ENCODE measurements at regions not wholly inside any gene's neighbourhood (a gene's known extent, or its start where the extent isn't known, plus 50 kb on each side); places are given as distances from the start of the nearest gene placed in this dataset.

DNA sequence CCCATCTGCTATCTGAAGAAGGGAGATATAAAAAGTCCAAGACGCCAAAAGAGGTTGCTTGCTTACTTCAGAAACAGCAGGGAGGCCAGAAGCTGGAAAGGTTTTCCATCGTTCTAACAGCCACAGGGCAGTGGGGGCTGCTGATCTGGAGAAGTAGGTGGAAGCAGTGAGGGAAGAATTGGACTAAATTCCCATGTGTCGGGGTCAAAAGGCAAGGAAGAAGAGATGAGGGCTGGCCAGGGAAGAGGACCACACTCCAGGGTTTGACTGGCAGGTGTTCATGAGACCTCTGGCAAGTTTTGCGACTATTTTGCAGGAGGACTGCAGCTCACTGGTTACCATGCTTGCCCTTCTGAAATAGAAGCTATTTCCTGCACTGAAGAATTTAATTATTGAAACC, 91.0 kb downstream of the SCG2 start:
- 100% methylated on average over 1 of the region's 4 CpGs; no CpG with 5 or more reads in 1 of the 2 experiments for WGBS, 2 experiments (ENCODE audit: extremely low coverage in 2 of 2, insufficient read length in 1 of 2)
- H3K14ac ChIP-seq (replicated peaks; ENCODE audit: low read depth, low read length): no peak overlapping the region
- no TSS peak for BruUV-seq (replicated peaks)
- CTCF ChIA-PET: no interaction called here
- no peaks in the 10 kb centered on the region for H3K27me3 ChIP-seq (ENCODE audit: control insufficient read depth, insufficient read depth, low read length)
- H3K79me1 ChIP-seq (ENCODE audit: low read depth in 1 of 2, low read length in 2 of 2): no peaks in the 10 kb centered on the region
- no peak overlapping the region for H4K5ac ChIP-seq (ENCODE audit: low read depth, low read length)
- POLR2A ChIA-PET (ENCODE audit: unreplicated experiment): no interaction called here
- H2AK9ac ChIP-seq (replicated peaks; ENCODE audit: low read depth, low read length, poor library complexity): no peak overlapping the region
- H3K4ac ChIP-seq (ENCODE audit: low read depth, low read length): no peak overlapping the region
- H2AFZ ChIP-seq (replicated peaks; ENCODE audit: low read length, poor library complexity): no peak overlapping the region
- H2BK5ac ChIP-seq (ENCODE audit: low read depth, low read length, poor library complexity, severe bottlenecking): no peak overlapping the region
- no peak for DNase-seq
- no peaks in the 10 kb centered on the region for H3K4me1 ChIP-seq (ENCODE audit: control insufficient read depth, insufficient read depth, low read length)
- no peak overlapping the region for H3K4me3 ChIP-seq (ENCODE audit: insufficient read depth, low read depth, low read length)
- H4K8ac ChIP-seq (ENCODE audit: low read depth in 2 of 2, low read length in 2 of 2): no peak overlapping the region
- H2BK120ac ChIP-seq (ENCODE audit: low read depth, low read length): no peak overlapping the region
- no peak overlapping the region for H3K9ac ChIP-seq (ENCODE audit: low read depth, low read length)
- no peaks in the 10 kb centered on the region for H3K9me3 ChIP-seq (ENCODE audit: control insufficient read depth, insufficient read depth, low read length)
- no peak overlapping the region for H2AK5ac ChIP-seq (ENCODE audit: low read depth, low read length)
- in situ Hi-C loops (cut with MboI; ENCODE audit: low sequenced_read_pairs) (no loop called here), intact Hi-C loops (cut with micrococcal nuclease) (no loop called here), dilution Hi-C loops (cut with HindIII; ENCODE audit: low sequenced_read_pairs, unreplicated experiment) (no loop called here)
- H3K27ac ChIP-seq (ENCODE audit: insufficient read depth, low read length): no peak overlapping the region
- H2BK20ac ChIP-seq (ENCODE audit: low read depth, low read length): no peak overlapping the region
- no peak overlapping the region for H3K56ac ChIP-seq (ENCODE audit: extremely low read depth, insufficient read depth, low read length)
- H3K36me3 ChIP-seq (ENCODE audit: control insufficient read depth, insufficient read depth, low read length): no peaks in the 10 kb centered on the region
- no peak overlapping the region for H3K4me2 ChIP-seq (ENCODE audit: low read depth, low read length)
- ATAC-seq (ENCODE audit: low read depth): no peak
- TF ChIP-seq SMC3 (IDR thresholded peaks at IDR 0.05; ENCODE audit: low read depth, low read length) (no peak), FOS (IDR thresholded peaks at IDR 0.05; ENCODE audit: low read depth, low read length) (no peak), MAFK (IDR thresholded peaks at IDR 0.05; ENCODE audit: low read depth, low read length) (no peak), MAZ (IDR thresholded peaks at IDR 0.05; ENCODE audit: borderline replicate concordance, low read depth, low read length) (no peak), RFX5 (IDR thresholded peaks at IDR 0.05; ENCODE audit: low read depth, low read length) (no peak), RAD21 (IDR thresholded peaks at IDR 0.05; ENCODE audit: low read length) (no peak), POLR2A (IDR thresholded peaks at IDR 0.05; ENCODE audit: low read depth, low read length) (no peak), NFE2L2 (IDR thresholded peaks at IDR 0.05; ENCODE audit: low read depth, low read length) (no peak), RCOR1 (IDR thresholded peaks at IDR 0.05; ENCODE audit: insufficient replicate concordance, low read length) (no peak), MXI1 (IDR thresholded peaks at IDR 0.05; ENCODE audit: borderline replicate concordance, low read depth, low read length) (no peak), CHD1 (IDR thresholded peaks at IDR 0.05; ENCODE audit: low read depth, low read length) (no peak), BHLHE40 (IDR thresholded peaks at IDR 0.05; ENCODE audit: low read depth, low read length) (no peak), CEBPB (IDR thresholded peaks at IDR 0.05; ENCODE audit: low read depth, low read length) (no peak)
- TF ChIP-seq, protein P1, sequence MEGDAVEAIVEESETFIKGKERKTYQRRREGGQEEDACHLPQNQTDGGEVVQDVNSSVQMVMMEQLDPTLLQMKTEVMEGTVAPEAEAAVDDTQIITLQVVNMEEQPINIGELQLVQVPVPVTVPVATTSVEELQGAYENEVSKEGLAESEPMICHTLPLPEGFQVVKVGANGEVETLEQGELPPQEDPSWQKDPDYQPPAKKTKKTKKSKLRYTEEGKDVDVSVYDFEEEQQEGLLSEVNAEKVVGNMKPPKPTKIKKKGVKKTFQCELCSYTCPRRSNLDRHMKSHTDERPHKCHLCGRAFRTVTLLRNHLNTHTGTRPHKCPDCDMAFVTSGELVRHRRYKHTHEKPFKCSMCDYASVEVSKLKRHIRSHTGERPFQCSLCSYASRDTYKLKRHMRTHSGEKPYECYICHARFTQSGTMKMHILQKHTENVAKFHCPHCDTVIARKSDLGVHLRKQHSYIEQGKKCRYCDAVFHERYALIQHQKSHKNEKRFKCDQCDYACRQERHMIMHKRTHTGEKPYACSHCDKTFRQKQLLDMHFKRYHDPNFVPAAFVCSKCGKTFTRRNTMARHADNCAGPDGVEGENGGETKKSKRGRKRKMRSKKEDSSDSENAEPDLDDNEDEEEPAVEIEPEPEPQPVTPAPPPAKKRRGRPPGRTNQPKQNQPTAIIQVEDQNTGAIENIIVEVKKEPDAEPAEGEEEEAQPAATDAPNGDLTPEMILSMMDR (conservative IDR thresholded peaks at IDR 0.05; ENCODE audit: low read depth, low read length): no peak
- TF ChIP-seq, protein P2, sequence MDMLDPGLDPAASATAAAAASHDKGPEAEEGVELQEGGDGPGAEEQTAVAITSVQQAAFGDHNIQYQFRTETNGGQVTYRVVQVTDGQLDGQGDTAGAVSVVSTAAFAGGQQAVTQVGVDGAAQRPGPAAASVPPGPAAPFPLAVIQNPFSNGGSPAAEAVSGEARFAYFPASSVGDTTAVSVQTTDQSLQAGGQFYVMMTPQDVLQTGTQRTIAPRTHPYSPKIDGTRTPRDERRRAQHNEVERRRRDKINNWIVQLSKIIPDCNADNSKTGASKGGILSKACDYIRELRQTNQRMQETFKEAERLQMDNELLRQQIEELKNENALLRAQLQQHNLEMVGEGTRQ (IDR thresholded peaks at IDR 0.05; ENCODE audit: low read depth, low read length): no peak
- TF ChIP-seq, protein P3, sequence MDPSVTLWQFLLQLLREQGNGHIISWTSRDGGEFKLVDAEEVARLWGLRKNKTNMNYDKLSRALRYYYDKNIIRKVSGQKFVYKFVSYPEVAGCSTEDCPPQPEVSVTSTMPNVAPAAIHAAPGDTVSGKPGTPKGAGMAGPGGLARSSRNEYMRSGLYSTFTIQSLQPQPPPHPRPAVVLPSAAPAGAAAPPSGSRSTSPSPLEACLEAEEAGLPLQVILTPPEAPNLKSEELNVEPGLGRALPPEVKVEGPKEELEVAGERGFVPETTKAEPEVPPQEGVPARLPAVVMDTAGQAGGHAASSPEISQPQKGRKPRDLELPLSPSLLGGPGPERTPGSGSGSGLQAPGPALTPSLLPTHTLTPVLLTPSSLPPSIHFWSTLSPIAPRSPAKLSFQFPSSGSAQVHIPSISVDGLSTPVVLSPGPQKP (IDR thresholded peaks at IDR 0.05; ENCODE audit: borderline replicate concordance, low read depth, low read length): no peak
- no peak overlapping the region for H2BK15ac ChIP-seq (ENCODE audit: low read depth, low read length)
- H3K9me1 ChIP-seq (ENCODE audit: insufficient read depth, low read length): no peaks in the 10 kb centered on the region
- H4K20me1 ChIP-seq (ENCODE audit: insufficient read depth, low read length): no peaks in the 10 kb centered on the region
- H3K18ac ChIP-seq (ENCODE audit: low read depth, low read length): no peak overlapping the region
- no peak overlapping the region for H4K91ac ChIP-seq (ENCODE audit: insufficient read depth, low read depth, low read length)
- no peak overlapping the region for H3K23ac ChIP-seq (ENCODE audit: low read depth, low read length)

All from IMR-90 (cell line).